MM.1S (cell line): ENCODE measurements at regions not wholly inside any gene's neighbourhood (a gene's known extent, or its start where the extent isn't known, plus 50 kb on each side); places are given as distances from the start of the nearest gene placed in this dataset.

ENCODE experiments used
- EZH2phosphoT487 ChIP-seq: fragments of 300-600 bp; sonication (generic); IDR thresholded peaks from 2 replicates; pipeline ENCODE4 v1.6.1; 2018; ENCODE audit warnings: antibody characterized with exemption, low read length
- TF ChIP-seq, protein P1 (sequence below): fragments of 300-600 bp; sonication (generic); IDR thresholded peaks from 2 replicates; pipeline ENCODE4 v1.5.1; 2016; ENCODE audit warnings: antibody characterized with exemption, low read length, mixed read lengths

DNA sequence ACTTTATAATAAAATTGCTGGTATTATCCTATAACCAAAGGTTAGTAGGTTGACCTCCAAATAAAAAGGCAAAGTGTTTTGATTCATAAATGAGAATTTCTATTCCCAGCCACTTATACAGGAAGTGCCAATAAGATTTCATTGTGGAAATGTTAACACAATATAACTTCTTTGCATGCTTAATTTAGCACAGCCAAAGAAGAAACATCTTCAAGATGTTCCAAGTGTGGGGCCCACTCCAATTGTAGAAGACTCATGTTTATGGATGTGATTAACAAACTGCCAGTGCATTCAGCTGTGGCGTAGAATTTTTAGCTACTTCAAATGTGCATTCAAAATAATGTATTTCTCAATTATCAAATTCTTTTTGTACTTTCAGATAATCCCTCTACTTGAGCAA, 402.3 kb downstream of the DEPDC1B start:
- TF ChIP-seq, protein P1, sequence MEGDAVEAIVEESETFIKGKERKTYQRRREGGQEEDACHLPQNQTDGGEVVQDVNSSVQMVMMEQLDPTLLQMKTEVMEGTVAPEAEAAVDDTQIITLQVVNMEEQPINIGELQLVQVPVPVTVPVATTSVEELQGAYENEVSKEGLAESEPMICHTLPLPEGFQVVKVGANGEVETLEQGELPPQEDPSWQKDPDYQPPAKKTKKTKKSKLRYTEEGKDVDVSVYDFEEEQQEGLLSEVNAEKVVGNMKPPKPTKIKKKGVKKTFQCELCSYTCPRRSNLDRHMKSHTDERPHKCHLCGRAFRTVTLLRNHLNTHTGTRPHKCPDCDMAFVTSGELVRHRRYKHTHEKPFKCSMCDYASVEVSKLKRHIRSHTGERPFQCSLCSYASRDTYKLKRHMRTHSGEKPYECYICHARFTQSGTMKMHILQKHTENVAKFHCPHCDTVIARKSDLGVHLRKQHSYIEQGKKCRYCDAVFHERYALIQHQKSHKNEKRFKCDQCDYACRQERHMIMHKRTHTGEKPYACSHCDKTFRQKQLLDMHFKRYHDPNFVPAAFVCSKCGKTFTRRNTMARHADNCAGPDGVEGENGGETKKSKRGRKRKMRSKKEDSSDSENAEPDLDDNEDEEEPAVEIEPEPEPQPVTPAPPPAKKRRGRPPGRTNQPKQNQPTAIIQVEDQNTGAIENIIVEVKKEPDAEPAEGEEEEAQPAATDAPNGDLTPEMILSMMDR, result no peak
- TF ChIP-seq EZH2phosphoT487, result no peak
